ENCODE measurements at regions not wholly inside any gene's neighbourhood (a gene's known extent, or its start where the extent isn't known, plus 50 kb on each side); places are given as distances from the start of the nearest gene placed in this dataset.
"Not testable (repeated sequence)": the region's sequence is repeated elsewhere in the genome, so short reads cannot be mapped to it uniquely, and the experiment has no call there.

- H3K27me3 ChIP-seq (ENCODE audit: control insufficient read depth, insufficient read depth, low read length): no peaks in the 10 kb centered on the region
- no peak for DNase-seq (ENCODE audit: low read depth)
- no peak overlapping the region for H3K4me3 ChIP-seq (ENCODE audit: low read depth, low read length)
- TF ChIP-seq CTCF (IDR thresholded peaks at IDR 0.05; ENCODE audit: insufficient read depth, low read depth, low read length): no peak
- H3K36me3 ChIP-seq (ENCODE audit: control insufficient read depth, insufficient read depth, low read length): no peaks in the 10 kb centered on the region
- CTCF ChIA-PET: no interaction called here
- POLR2A ChIA-PET: no interaction called here
These were observed 110.4 kb upstream of the RORA start for GRCh38 chr15:61339516-61339915.

- DNase-seq (ENCODE audit: low read depth): no peak
- H3K36me3 ChIP-seq (ENCODE audit: control insufficient read depth, insufficient read depth, low read length): no peaks in the 10 kb centered on the region
- no peaks in the 10 kb centered on the region for H3K27me3 ChIP-seq (ENCODE audit: control insufficient read depth, insufficient read depth, low read length)
- ChIA-PET CTCF (no interaction called here), POLR2A (no interaction called here)
- H3K4me3 ChIP-seq (ENCODE audit: low read depth, low read length): no peak overlapping the region
- no peak for TF ChIP-seq CTCF (IDR thresholded peaks at IDR 0.05; ENCODE audit: insufficient read depth, low read depth, low read length)
These were observed 108.4 kb upstream of the RORA start for GRCh38 chr15:61337541-61337940.

- CTCF ChIA-PET: no interaction called here
- Histone ChIP-seq H3K36me3 (ENCODE audit: control insufficient read depth, insufficient read depth, low read length) (no peaks in the 10 kb centered on the region), H3K4me3 (ENCODE audit: low read depth, low read length) (no peak overlapping the region), H3K27me3 (ENCODE audit: control insufficient read depth, insufficient read depth, low read length) (no peaks in the 10 kb centered on the region)
- no peak for TF ChIP-seq CTCF (IDR thresholded peaks at IDR 0.05; ENCODE audit: insufficient read depth, low read depth, low read length)
- no peak for DNase-seq (ENCODE audit: low read depth)
- POLR2A ChIA-PET: no interaction called here
These were observed 107.0 kb upstream of the RORA start for GRCh38 chr15:61336026-61336638.

GRCh38 chr15:61334714-61335113, 105.6 kb upstream of the RORA start:
- CTCF ChIA-PET; H3K4me3 ChIP-seq (ENCODE audit: low read depth, low read length); H3K36me3 ChIP-seq (ENCODE audit: control insufficient read depth, insufficient read depth, low read length); POLR2A ChIA-PET; DNase-seq (ENCODE audit: low read depth); H3K27me3 ChIP-seq (ENCODE audit: control insufficient read depth, insufficient read depth, low read length): not testable (repeated sequence)

- TF ChIP-seq CTCF (IDR thresholded peaks at IDR 0.05; ENCODE audit: insufficient read depth, low read depth, low read length): no peak
- H3K27me3 ChIP-seq (ENCODE audit: control insufficient read depth, insufficient read depth, low read length): no peaks in the 10 kb centered on the region
- DNase-seq (ENCODE audit: low read depth): no peak
- CTCF ChIA-PET: no interaction called here
- H3K4me3 ChIP-seq (ENCODE audit: low read depth, low read length): no peak overlapping the region
- no peaks in the 10 kb centered on the region for H3K36me3 ChIP-seq (ENCODE audit: control insufficient read depth, insufficient read depth, low read length)
- POLR2A ChIA-PET: no interaction called here
These were observed 101.9 kb upstream of the RORA start for GRCh38 chr15:61331019-61331418.

- no peaks in the 10 kb centered on the region for H3K27me3 ChIP-seq (ENCODE audit: control insufficient read depth, insufficient read depth, low read length)
- ChIA-PET POLR2A (no interaction called here), CTCF (no interaction called here)
- H3K4me3 ChIP-seq (ENCODE audit: low read depth, low read length): no peak overlapping the region
- DNase-seq (ENCODE audit: low read depth): no peak
- H3K36me3 ChIP-seq (ENCODE audit: control insufficient read depth, insufficient read depth, low read length): no peaks in the 10 kb centered on the region
- TF ChIP-seq CTCF (IDR thresholded peaks at IDR 0.05; ENCODE audit: insufficient read depth, low read depth, low read length): no peak
These were observed 98.0 kb upstream of the RORA start for GRCh38 chr15:61327019-61327631.

Measured in BJ (cell line).